ENCODE measurements at regions not wholly inside any gene's neighbourhood (a gene's known extent, or its start where the extent isn't known, plus 50 kb on each side); places are given as distances from the start of the nearest gene placed in this dataset.

- TF ChIP-seq EP300 (IDR thresholded peaks at IDR 0.05) (peak in 2 of 4 donors; percentile 58 to 73), CTCF (IDR thresholded peaks at IDR 0.05) (no peak), POLR2AphosphoS5 (IDR thresholded peaks at IDR 0.05) (peak; percentile 76 to 91), POLR2A (IDR thresholded peaks at IDR 0.05) (no peak)
- Histone ChIP-seq H3K4me3 (no peak overlapping the region), H3K27me3 (no peaks in the 10 kb centered on the region), H3K9me3 (no peaks in the 10 kb centered on the region), H3K36me3 (no peaks in the 10 kb centered on the region), H3K27ac (peak overlapping the region; percentile 50 to 84 (median 74)), H3K4me1 (peaks cover 15 to 23% (median 21%) of the 10 kb centered on the region in 4 donors)
- WGBS, 2 donors = 54 to 59% methylated on average over 3 of the region's 3 CpGs
- DNase-seq (peak in 1 of 2 donors; percentile 70), ATAC-seq (ENCODE audit: low FRiP score in 2 of 2) (peak; percentile 85 to 92)
These were observed 189.6 kb downstream of the DUSP6 start for GRCh38 chr12:89162589-89163261.

- 67 to 73% methylated on average over 3 of the region's 3 CpGs for WGBS, 2 donors
- H3K36me3 ChIP-seq = no peaks in the 10 kb centered on the region
- TF ChIP-seq EP300 (IDR thresholded peaks at IDR 0.05) (no peak), POLR2A (IDR thresholded peaks at IDR 0.05) (no peak)
- H3K4me1 ChIP-seq = peaks cover 15 to 33% (median 23%) of the 10 kb centered on the region in 4 donors
- no peak overlapping the region for H3K4me3 ChIP-seq
- H3K27me3 ChIP-seq = no peaks in the 10 kb centered on the region
- ATAC-seq (ENCODE audit: low FRiP score in 2 of 2) (peak in 1 of 2 donors; percentile 18), DNase-seq (no peak)
- H3K9me3 ChIP-seq = no peaks in the 10 kb centered on the region
- H3K27ac ChIP-seq = peak overlapping the region in 2 of 4 donors; percentile 79 to 84
These were observed 190.7 kb downstream of the DUSP6 start for GRCh38 chr12:89161557-89161956.

- no peak for TF ChIP-seq CTCF (IDR thresholded peaks at IDR 0.05)
- peak in 1 of 2 donors; percentile 12 for TF ChIP-seq POLR2AphosphoS5 (IDR thresholded peaks at IDR 0.05)
- H3K27me3 ChIP-seq = no peaks in the 10 kb centered on the region
- ATAC-seq (ENCODE audit: low FRiP score in 2 of 2) = peak; percentile 69 to 90
These were observed 191.6 kb downstream of the DUSP6 start for GRCh38 chr12:89160716-89161123.

GRCh38 chr12:89157413-89157812 lies 194.9 kb downstream of the DUSP6 start:
- DNase-seq (no peak), ATAC-seq (ENCODE audit: low FRiP score in 2 of 2) (no peak)
- Histone ChIP-seq H3K4me1 (peaks cover 5 to 19% (median 15%) of the 10 kb centered on the region in 4 donors), H3K4me3 (no peak overlapping the region), H3K36me3 (no peaks in the 10 kb centered on the region), H3K27me3 (no peaks in the 10 kb centered on the region), H3K9me3 (no peaks in the 10 kb centered on the region), H3K27ac (peak overlapping the region in 3 of 4 donors; percentile 22 to 70 (median 53))
- TF ChIP-seq EP300 (IDR thresholded peaks at IDR 0.05) (no peak), CTCF (IDR thresholded peaks at IDR 0.05) (no peak), POLR2A (IDR thresholded peaks at IDR 0.05) (no peak), POLR2AphosphoS5 (IDR thresholded peaks at IDR 0.05) (no peak)
- 70% methylated on average over 2 of the region's 2 CpGs for WGBS, 2 donors

More at GRCh38 chr12:89160716-89161123, 191.6 kb downstream of the DUSP6 start:
- Histone ChIP-seq H3K9me3 (no peaks in the 10 kb centered on the region), H3K4me3 (no peak overlapping the region), H3K27ac (peak overlapping the region in 3 of 4 donors; percentile 20 to 44 (median 36)), H3K4me1 (peaks cover 12 to 34% (median 26%) of the 10 kb centered on the region in 4 donors), H3K36me3 (no peaks in the 10 kb centered on the region)
- 56% methylated on average over 5 of the region's 5 CpGs for WGBS, 2 donors
- no peak for DNase-seq

GRCh38 chr12:89156862-89157262 lies 195.4 kb downstream of the DUSP6 start:
- DNase-seq = no peak
- no peak overlapping the region for H3K4me3 ChIP-seq
- no peaks in the 10 kb centered on the region for H3K9me3 ChIP-seq
- peak overlapping the region in 2 of 4 donors; percentile 53 to 70 for H3K27ac ChIP-seq
- ATAC-seq (ENCODE audit: low FRiP score in 2 of 2) = no peak
- 81 to 87% methylated on average over 1 of the region's 1 CpG for WGBS, 2 donors
- H3K4me1 ChIP-seq = peaks cover 0 to 17% (median 11%) of the 10 kb centered on the region in 4 donors
- no peaks in the 10 kb centered on the region for H3K27me3 ChIP-seq
- TF ChIP-seq POLR2A (IDR thresholded peaks at IDR 0.05) (no peak), CTCF (IDR thresholded peaks at IDR 0.05) (no peak), POLR2AphosphoS5 (IDR thresholded peaks at IDR 0.05) (no peak), EP300 (IDR thresholded peaks at IDR 0.05) (no peak)
- H3K36me3 ChIP-seq = no peaks in the 10 kb centered on the region
